ENCODE measurements at regions not wholly inside any gene's neighbourhood (a gene's known extent, or its start where the extent isn't known, plus 50 kb on each side); places are given as distances from the start of the nearest gene placed in this dataset.
"Not testable (repeated sequence)": the region's sequence is repeated elsewhere in the genome, so short reads cannot be mapped to it uniquely, and the experiment has no call there.

GRCh38 chr15:84164423-84165292 lies 70.9 kb upstream of the GOLGA6L4 start:
- H3K56ac ChIP-seq (ENCODE audit: extremely low read depth, insufficient read depth, low read length); H3K27me3 ChIP-seq (ENCODE audit: control insufficient read depth, insufficient read depth, low read length); BruUV-seq (replicated peaks); H2BK15ac ChIP-seq (ENCODE audit: low read depth, low read length); CTCF ChIA-PET; H3K23ac ChIP-seq (ENCODE audit: low read depth, low read length); dilution Hi-C loops (cut with HindIII; ENCODE audit: low sequenced_read_pairs, unreplicated experiment); H4K5ac ChIP-seq (ENCODE audit: low read depth, low read length); H3K79me1 ChIP-seq (ENCODE audit: low read depth in 1 of 2, low read length in 2 of 2); H3K4me2 ChIP-seq (ENCODE audit: low read depth, low read length); H4K20me1 ChIP-seq (ENCODE audit: insufficient read depth, low read length); H4K8ac ChIP-seq (ENCODE audit: low read depth in 2 of 2, low read length in 2 of 2); H2AK5ac ChIP-seq (ENCODE audit: low read depth, low read length); H3K18ac ChIP-seq (ENCODE audit: low read depth, low read length); H2BK5ac ChIP-seq (ENCODE audit: low read depth, low read length, poor library complexity, severe bottlenecking); H4K91ac ChIP-seq (ENCODE audit: insufficient read depth, low read depth, low read length); DNase-seq; H3K36me3 ChIP-seq (ENCODE audit: control insufficient read depth, insufficient read depth, low read length); H3K27ac ChIP-seq (ENCODE audit: insufficient read depth, low read length); H2BK20ac ChIP-seq (ENCODE audit: low read depth, low read length); in situ Hi-C loops (cut with MboI; ENCODE audit: low sequenced_read_pairs); H3K4me3 ChIP-seq (ENCODE audit: insufficient read depth, low read depth, low read length); H2AK9ac ChIP-seq (replicated peaks; ENCODE audit: low read depth, low read length, poor library complexity); H3K9me1 ChIP-seq (ENCODE audit: insufficient read depth, low read length); H3K4ac ChIP-seq (ENCODE audit: low read depth, low read length); H3K9ac ChIP-seq (ENCODE audit: low read depth, low read length); H3K4me1 ChIP-seq (ENCODE audit: control insufficient read depth, insufficient read depth, low read length); H2BK120ac ChIP-seq (ENCODE audit: low read depth, low read length); H2AFZ ChIP-seq (replicated peaks; ENCODE audit: low read length, poor library complexity); intact Hi-C loops (cut with micrococcal nuclease); POLR2A ChIA-PET (ENCODE audit: unreplicated experiment); H3K9me3 ChIP-seq (ENCODE audit: control insufficient read depth, insufficient read depth, low read length); H3K14ac ChIP-seq (replicated peaks; ENCODE audit: low read depth, low read length): not testable (repeated sequence)
- 0 out of 2 replicates have a peak, but pooled peaks have one; percentile 17 for ATAC-seq (ENCODE audit: low read depth)
- 90% methylated on average over 2 of the region's 8 CpGs; no CpG with 5 or more reads in 1 of the 2 experiments for WGBS, 2 experiments (ENCODE audit: extremely low coverage in 2 of 2, insufficient read length in 1 of 2)

GRCh38 chr15:84170029-84170428 lies 65.5 kb upstream of the GOLGA6L4 start:
- DNase-seq; H3K4me3 ChIP-seq (ENCODE audit: insufficient read depth, low read depth, low read length); H3K27ac ChIP-seq (ENCODE audit: insufficient read depth, low read length); H2AK9ac ChIP-seq (replicated peaks; ENCODE audit: low read depth, low read length, poor library complexity); H3K9me3 ChIP-seq (ENCODE audit: control insufficient read depth, insufficient read depth, low read length); CTCF ChIA-PET; H2AK5ac ChIP-seq (ENCODE audit: low read depth, low read length); H3K36me3 ChIP-seq (ENCODE audit: control insufficient read depth, insufficient read depth, low read length); H3K27me3 ChIP-seq (ENCODE audit: control insufficient read depth, insufficient read depth, low read length); H4K8ac ChIP-seq (ENCODE audit: low read depth in 2 of 2, low read length in 2 of 2); H3K14ac ChIP-seq (replicated peaks; ENCODE audit: low read depth, low read length); H2BK15ac ChIP-seq (ENCODE audit: low read depth, low read length); H3K4ac ChIP-seq (ENCODE audit: low read depth, low read length); H2BK20ac ChIP-seq (ENCODE audit: low read depth, low read length); H4K20me1 ChIP-seq (ENCODE audit: insufficient read depth, low read length); H3K4me1 ChIP-seq (ENCODE audit: control insufficient read depth, insufficient read depth, low read length); H4K91ac ChIP-seq (ENCODE audit: insufficient read depth, low read depth, low read length); intact Hi-C loops (cut with micrococcal nuclease); H2BK120ac ChIP-seq (ENCODE audit: low read depth, low read length); H3K18ac ChIP-seq (ENCODE audit: low read depth, low read length); H3K9ac ChIP-seq (ENCODE audit: low read depth, low read length); POLR2A ChIA-PET (ENCODE audit: unreplicated experiment); H2AFZ ChIP-seq (replicated peaks; ENCODE audit: low read length, poor library complexity); H3K79me1 ChIP-seq (ENCODE audit: low read depth in 1 of 2, low read length in 2 of 2); BruUV-seq (replicated peaks); H3K4me2 ChIP-seq (ENCODE audit: low read depth, low read length); H2BK5ac ChIP-seq (ENCODE audit: low read depth, low read length, poor library complexity, severe bottlenecking); ATAC-seq (ENCODE audit: low read depth); H3K56ac ChIP-seq (ENCODE audit: extremely low read depth, insufficient read depth, low read length); H3K23ac ChIP-seq (ENCODE audit: low read depth, low read length); H4K5ac ChIP-seq (ENCODE audit: low read depth, low read length); H3K9me1 ChIP-seq (ENCODE audit: insufficient read depth, low read length); in situ Hi-C loops (cut with MboI; ENCODE audit: low sequenced_read_pairs); dilution Hi-C loops (cut with HindIII; ENCODE audit: low sequenced_read_pairs, unreplicated experiment): not testable (repeated sequence)
- WGBS, 2 experiments (ENCODE audit: extremely low coverage in 2 of 2, insufficient read length in 1 of 2) = no CpG with 5 or more reads among the region's 19 CpGs
